T-helper 22 cell (primary cell): ENCODE measurements at regions not wholly inside any gene's neighbourhood (a gene's known extent, or its start where the extent isn't known, plus 50 kb on each side); places are given as distances from the start of the nearest gene placed in this dataset.

ENCODE experiments used
- DNase-seq: peaks from one replicate; pipeline ENCODE4 v3.0.0-alpha.2; 2020; ENCODE audit warnings: low read depth

GRCh38 chr16:85257483-85257882 lies 145.2 kb upstream of the CIBAR2 start:
- no peak for DNase-seq

GRCh38 chr16:85258166-85258565 lies 145.9 kb upstream of the CIBAR2 start:
- DNase-seq = no peak

GRCh38 chr16:85258629-85259028 lies 146.4 kb upstream of the CIBAR2 start:
- no peak for DNase-seq

- DNase-seq = no peak
Measured at GRCh38 chr16:85259115-85259831, 147.0 kb upstream of the CIBAR2 start.

GRCh38 chr16:85259832-85260167 lies 147.5 kb upstream of the CIBAR2 start:
- no peak for DNase-seq

- no peak for DNase-seq
Measured at GRCh38 chr16:85261204-85261603, 148.9 kb upstream of the CIBAR2 start.

- no peak for DNase-seq
Measured at GRCh38 chr16:85261657-85262557, 149.6 kb upstream of the CIBAR2 start.

- no peak for DNase-seq
Measured at GRCh38 chr16:85262558-85263238, 150.4 kb upstream of the CIBAR2 start.

GRCh38 chr16:85263239-85263585 lies 150.9 kb upstream of the CIBAR2 start:
- DNase-seq = no peak

GRCh38 chr16:85264752-85265151 lies 152.5 kb upstream of the CIBAR2 start:
- no peak for DNase-seq

GRCh38 chr16:85265161-85265784 lies 153.0 kb upstream of the CIBAR2 start:
- no peak for DNase-seq

GRCh38 chr16:85265810-85266209 lies 153.5 kb upstream of the CIBAR2 start:
- no peak for DNase-seq

GRCh38 chr16:85266857-85267256 lies 154.6 kb upstream of the CIBAR2 start:
- DNase-seq = no peak

GRCh38 chr16:85267414-85267945 lies 155.2 kb upstream of the CIBAR2 start:
- no peak for DNase-seq

GRCh38 chr16:85269165-85269564 lies 156.9 kb upstream of the CIBAR2 start:
- no peak for DNase-seq

GRCh38 chr16:85270374-85270773 lies 158.1 kb upstream of the CIBAR2 start:
- DNase-seq = no peak

GRCh38 chr16:85271198-85271597 lies 158.9 kb upstream of the CIBAR2 start:
- DNase-seq = no peak

- DNase-seq = no peak
Measured at GRCh38 chr16:85273293-85273692, 161.0 kb upstream of the CIBAR2 start.

GRCh38 chr16:85274501-85274900 lies 162.2 kb upstream of the CIBAR2 start:
- DNase-seq = no peak

- no peak for DNase-seq
Measured at GRCh38 chr16:85274924-85275323, 162.7 kb upstream of the CIBAR2 start.

- no peak for DNase-seq
Measured at GRCh38 chr16:85275533-85276249, 163.4 kb upstream of the CIBAR2 start.

GRCh38 chr16:85276258-85276657 lies 164.0 kb upstream of the CIBAR2 start:
- DNase-seq = no peak
